GM20431 (cell line): ENCODE measurements at regions not wholly inside any gene's neighbourhood (a gene's known extent, or its start where the extent isn't known, plus 50 kb on each side); places are given as distances from the start of the nearest gene placed in this dataset.

Source experiments
- in situ Hi-C: fragments of 300-500 bp; cut with MseI, MboI; formaldehyde crosslinking; loops from one replicate; pipeline ENCODE4 v1.15.0; 2020; ENCODE audit warnings: low sequenced_read_pairs; ENCODE audit not compliant: unreplicated experiment

DNA sequence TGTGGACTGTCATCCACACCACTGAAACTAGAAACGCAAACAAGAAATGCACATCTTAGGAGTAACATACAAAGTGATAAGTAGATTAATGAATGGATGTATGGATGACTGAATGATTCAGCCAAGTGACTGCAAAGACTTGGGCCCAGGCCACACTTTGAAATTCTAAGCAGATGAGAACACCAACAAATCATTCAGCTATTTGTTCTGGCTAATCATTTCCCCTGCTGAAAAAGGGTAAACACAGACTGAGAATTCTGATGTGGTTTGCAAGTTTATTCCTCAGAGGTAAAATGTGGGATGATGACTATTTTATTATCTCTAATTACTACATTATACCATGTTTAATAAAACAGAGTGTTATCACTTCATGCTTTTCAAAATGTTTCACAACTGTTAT lies 163.2 kb upstream of the ADAMTS16 start:
- in situ Hi-C loops: no loop called here

DNA sequence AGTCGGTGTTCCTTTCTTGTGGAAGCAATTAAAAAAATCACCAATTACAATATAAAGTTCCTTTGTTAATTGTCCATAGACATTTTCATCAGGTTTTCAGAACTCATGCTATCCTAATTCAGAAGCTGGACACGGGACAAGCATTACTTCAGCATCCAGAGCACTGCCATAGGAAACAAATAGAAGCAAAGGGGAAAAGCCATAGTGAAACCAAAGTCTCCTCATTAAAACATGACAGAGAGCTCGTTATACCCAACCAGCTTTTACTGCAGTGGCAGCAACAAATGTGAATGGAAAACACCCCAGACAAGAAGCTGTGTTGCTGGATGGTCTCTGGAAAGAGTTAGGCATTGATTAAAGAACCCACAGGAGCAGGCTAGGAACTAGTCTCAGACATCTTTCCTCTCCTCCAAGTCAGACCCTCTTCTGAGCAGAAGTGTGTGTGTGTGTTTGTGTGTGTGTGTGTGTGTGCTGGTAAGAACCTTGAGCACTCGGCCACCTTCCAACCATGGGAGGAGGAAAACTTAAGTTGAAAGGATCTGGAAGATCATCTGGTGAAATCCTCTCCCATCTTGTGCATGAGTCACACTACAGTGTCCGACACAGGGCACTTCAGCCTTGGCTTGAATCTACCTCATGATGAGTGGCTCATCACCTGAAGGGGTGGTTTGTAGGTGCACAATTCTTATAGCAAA lies 162.6 kb upstream of the ADAMTS16 start:
- in situ Hi-C loops: no loop called here

DNA sequence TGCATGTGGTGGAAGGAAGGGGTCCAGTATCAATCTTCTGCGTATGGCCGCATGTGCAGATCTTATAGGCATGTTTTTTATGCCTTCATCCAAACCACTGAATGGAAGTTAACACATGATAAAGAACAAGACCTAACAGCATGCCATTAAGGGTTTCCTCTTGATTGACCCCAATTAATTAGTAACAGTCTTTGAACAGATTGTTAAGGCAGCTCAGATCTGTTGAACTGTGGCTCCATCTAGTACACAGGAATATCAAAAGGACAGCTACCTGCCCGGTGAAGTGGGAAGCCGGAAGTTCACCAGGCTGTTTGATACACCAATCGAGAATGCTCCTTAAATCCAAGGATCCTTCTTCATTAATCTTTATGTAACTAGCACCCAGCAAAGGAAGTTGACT lies 159.9 kb upstream of the ADAMTS16 start:
- in situ Hi-C loops: no loop called here

DNA sequence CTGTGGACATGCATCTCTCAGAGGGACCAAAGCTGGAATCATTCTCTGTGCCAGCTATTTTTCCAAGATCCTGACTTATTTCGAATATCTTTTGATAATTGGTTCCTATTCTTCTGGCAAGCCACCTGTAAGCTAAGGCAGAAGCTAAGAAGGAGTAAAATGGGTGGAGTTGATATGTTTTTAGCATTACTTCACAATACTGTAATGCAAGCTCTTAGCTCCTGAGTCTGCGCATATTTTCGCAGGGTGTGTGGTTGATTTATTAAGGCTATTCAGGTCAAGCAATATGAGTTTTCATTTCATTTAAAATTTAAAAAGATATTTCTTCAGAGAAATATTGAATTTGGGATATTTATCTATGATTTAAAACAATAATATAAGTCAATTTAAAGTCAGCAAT lies 158.5 kb upstream of the ADAMTS16 start:
- in situ Hi-C loops: no loop called here

DNA sequence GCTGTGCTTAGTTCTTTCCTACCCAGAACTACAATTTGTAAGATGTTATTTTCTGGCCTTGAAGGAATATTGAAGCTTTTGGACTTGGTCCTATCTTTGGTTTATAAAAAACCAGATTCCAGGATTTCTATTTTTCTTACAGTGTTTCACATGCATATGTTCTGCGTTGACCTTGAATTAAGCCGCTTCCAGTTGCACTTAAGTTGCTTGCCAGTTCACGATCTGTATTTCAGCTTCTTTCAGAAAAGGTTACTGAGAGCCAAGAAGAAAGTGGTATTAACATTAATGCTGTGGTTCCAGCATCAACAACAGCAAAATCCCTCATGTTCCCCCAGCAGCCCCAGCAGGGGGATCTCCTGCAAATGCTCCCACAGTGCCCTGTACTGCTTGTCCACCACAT lies 156.4 kb upstream of the ADAMTS16 start:
- in situ Hi-C loops: no loop called here

DNA sequence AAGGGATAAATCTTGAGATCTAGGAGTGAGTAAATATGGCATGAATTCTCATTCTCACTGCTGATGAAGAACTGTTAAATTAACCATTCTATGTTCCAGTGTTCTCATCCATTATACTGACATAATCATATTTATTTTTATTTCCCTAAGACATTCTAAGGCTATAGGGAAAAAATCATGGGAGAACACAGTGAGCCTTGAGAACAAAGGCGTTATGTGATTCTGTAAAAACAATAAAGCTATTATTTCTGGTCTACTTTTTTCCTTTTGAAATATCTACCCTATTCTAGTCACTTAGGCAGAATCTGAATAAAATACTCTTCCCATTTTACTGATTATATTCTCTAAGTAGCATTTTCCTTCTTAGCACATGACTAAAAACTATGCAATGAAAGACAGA lies 155.7 kb upstream of the ADAMTS16 start:
- in situ Hi-C loops: no loop called here

DNA sequence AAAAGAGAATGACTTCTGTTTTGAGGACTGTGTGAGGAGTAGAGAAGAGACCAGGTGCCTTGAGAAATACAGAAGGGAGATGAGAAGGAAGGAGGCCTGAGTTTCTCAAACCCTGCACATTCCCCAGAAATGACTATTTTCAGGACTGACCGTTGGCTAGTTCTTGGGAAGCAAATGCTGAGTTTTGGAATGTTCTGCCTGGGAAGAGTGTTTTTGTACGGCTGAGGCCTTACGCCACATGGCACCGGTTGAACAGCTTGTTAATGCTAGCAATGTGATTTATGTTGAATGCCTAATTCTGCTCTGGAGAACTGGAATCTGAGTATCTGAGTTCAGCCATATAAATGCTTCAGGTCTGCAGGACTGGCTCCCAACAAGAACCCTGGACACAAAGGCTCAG lies 152.7 kb upstream of the ADAMTS16 start:
- in situ Hi-C loops: no loop called here

DNA sequence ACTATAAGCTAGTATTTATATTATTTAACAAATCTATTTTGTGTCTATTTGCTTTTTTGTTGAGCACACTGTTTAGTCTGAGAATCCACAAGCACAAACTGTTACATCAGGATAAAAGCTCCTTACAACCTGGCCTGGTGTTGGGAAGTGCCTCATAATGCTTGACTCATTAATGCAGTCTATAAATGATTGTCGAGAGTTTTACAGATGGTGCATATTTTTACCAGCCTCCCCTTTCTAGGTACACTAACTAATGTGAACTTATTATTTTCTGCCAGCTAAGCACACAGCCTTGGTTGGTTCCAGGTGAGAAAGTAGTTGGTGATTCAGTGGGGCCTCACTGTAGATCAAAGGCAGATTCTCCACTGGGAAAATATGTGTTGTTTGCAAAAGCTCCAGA lies 151.0 kb upstream of the ADAMTS16 start:
- in situ Hi-C loops: no loop called here

DNA sequence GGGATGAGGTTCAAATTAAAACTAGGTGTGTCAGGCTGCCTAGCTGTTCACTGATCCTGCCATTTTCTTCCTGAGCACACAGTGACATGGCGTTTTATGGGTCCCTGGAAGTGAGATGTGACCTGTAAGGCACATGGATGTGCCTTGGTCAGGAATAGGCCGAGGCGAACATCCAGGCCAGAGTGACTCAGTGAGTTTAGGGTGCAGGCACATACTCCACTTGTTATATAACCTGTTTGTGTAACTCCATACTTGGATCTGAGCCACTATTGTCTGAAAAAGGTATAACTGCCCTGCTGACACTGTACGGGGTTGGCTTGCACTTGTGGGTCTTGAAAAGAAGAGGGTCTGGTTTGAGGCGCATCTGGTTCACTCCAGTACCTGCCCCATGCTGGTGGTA lies 150.1 kb upstream of the ADAMTS16 start:
- in situ Hi-C loops: no loop called here

DNA sequence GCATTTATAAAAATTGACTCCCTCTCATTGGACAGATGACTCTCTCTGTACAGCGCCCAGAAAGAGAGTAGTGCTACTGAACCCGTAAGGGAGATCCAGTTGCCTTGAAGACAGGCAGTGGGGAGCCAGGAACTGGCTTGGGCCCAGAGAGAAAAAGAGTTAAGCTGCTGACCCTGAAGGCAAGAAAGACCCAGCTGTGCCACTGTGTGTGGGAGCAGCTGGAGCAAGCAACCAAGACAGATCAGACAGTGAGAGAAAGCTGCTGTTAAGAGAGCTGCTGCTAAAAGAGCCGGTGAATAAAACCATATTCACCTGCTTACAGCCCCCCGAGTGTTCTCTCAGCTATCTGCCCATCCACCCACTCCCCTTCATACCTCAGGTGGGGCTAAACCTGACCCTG lies 149.7 kb upstream of the ADAMTS16 start:
- in situ Hi-C loops: no loop called here

DNA sequence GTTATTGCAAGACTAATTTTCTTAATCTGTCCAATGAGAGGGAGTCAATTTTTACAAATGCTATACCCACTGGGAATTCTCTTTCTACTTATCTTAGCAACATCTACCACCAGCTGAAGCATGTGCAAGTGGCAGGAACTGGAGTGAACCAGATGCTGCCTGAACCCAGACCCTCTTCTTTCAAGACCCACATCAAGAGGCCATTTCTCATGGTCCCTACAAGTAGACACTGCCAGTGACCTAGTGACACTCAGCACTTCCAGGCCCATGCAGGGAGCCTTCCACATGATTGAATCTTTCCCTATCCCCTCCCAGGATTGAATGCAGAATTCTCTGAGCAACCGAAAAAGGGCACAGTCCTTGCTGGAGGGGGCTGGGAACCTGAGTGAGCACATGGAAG lies 148.2 kb upstream of the ADAMTS16 start:
- in situ Hi-C loops: no loop called here

DNA sequence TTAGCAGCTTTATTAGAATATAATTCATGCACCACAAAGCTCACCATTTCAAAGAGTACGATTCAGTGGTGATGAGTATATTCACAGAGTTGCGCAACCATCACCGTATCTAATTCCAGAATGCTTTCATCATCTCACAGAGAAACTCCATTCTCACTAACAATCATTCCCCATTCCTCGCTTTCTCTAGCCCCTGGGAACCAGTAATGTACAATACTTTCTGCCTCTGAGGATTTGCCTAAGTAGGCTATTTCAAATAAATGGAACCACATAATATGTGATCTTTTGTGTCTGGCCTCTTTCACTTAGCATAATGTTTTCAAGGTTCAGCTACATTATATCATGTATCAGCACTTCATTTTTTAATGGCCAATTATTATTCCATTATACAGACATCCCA lies 145.1 kb upstream of the ADAMTS16 start:
- in situ Hi-C loops: no loop called here

DNA sequence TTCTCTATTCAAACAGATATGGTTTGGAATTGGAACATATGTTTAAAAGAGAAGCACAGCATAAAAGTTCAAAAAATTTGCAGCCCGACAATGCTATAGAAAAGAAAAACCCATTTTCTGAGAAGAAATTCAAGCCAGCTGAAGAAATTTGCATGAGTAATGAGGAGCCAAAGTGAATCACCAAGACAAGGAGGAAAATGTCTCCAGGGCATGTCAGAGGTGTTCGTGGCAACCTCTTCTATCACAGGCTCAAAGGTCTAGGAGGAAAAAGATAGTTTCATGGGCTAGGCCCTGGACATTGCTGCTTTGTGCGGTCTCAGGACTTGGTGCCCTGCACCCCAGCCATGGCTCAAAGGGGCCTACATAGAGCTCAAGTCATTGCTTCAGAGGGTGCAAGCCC lies 134.8 kb upstream of the ADAMTS16 start:
- in situ Hi-C loops: no loop called here

DNA sequence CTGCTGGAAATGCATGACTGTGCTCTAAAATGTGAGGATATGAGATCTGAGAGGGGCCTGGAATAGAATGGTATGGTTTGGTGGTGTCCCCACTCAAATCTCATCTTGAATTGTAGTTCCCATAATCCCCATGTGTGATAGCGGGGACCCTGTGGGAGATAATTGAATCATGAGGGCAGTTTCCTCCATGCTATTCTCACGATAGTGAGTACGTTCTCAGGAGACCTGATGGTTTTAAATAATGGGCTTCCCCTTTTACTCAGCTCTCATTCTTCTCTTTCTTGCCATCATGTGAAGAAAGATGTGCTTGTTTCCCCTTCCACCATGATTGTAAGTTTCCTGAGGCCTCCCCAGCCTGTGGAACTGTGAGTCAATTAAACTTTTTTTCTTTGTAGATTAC lies 133.6 kb upstream of the ADAMTS16 start:
- in situ Hi-C loops: no loop called here

DNA sequence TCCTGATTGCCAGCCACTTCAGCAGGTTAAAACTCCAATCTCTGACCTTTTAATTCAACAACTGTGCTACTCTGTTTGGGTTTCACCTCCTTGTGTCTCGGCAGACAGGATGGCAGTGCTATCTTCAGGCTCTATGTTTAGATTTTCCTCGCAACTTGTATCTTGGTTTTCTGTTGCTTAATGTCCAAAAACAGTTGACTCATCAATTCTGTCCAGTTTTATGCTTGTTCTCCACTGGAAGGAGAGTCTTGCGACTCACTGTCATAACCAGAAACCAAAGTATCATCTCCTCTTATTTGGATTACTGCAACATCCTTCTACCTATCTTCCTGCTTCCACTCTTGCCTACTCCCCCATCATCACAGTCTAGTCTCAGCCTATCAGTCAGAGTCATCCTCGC lies 130.9 kb upstream of the ADAMTS16 start:
- in situ Hi-C loops: no loop called here

DNA sequence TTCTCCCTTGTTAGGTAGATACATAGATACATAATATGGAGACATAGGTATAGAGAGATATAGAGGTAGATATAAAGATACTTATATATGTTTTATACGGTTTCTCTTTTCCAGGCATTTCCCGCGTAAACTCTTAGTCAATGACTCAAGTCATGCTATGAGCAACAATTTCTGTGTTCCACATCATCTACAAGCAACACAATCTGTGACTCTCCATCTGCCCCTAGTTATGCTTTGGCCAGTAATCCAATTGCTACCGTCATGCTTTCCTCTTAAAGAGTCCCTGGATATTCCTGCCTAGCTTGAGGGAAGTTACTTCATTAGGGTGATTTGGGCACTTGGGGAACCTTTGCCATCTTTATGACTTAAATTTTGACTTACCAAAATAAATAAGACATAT lies 129.0 kb upstream of the ADAMTS16 start:
- in situ Hi-C loops: no loop called here

DNA sequence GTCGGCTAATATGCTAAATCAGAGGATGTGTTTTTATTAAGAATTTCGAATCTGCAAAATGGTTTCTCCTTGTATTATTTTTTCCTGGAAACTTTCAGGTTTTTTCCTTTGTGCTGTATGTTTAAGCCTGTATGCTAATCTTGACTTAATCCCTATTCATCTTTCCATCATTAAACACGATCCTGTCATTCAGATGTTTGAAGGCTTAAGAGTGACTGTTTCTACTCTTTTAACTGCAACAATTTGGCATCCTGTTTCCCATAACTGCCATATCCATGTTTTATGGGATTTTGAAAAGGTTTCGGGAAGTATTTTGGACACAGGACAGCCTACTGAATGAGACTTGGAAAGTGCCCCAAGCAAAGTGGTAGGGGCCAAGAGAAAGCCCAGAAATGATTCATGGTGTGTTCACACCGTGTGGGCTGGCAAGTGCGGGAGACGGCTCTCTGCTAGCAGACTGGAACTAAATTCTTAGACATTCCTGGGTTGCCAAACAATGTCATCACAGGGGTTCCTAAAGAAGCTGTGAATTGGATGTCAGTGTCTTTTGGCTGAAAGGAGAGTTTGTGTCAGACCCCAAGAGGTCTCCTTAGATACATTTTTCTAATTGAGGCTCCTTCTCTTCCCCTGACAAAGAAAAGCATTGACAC lies 125.4 kb upstream of the ADAMTS16 start:
- in situ Hi-C loops: no loop called here

DNA sequence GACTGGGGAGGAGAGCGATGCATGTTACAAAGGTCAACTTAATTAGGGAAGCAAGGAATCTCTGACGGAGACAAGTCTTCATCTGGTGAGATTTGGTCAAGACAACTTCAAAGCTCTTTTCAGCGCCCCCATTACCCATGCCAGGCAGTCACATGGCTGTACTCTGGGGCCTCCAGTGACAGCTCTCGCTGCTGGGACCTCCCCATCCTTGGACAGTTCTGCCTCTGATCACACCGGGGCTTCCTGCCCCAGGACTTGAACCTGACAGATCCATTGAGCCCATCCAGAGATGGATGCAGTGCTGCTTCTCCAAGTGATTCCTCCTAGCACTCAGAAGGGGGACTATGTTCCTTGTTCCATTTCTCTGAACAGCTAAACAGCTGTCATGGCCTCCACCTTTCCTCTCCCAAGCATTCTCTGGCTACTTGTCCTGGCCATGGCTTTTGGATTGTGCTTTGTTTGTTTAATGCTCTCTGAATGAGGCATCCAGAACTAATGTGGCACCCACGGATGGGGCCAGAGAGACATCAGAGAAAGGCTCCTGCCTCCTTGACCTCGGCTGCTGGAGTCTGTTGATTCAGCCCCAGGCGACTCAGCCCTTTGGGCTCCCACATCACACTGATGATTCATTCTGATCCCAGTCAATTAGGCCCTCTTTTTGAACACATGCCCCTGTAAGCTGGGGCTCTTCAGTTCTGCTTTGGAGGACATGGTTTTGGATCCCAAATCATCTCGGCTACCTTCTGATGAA lies 122.1 kb upstream of the ADAMTS16 start:
- in situ Hi-C loops: no loop called here

DNA sequence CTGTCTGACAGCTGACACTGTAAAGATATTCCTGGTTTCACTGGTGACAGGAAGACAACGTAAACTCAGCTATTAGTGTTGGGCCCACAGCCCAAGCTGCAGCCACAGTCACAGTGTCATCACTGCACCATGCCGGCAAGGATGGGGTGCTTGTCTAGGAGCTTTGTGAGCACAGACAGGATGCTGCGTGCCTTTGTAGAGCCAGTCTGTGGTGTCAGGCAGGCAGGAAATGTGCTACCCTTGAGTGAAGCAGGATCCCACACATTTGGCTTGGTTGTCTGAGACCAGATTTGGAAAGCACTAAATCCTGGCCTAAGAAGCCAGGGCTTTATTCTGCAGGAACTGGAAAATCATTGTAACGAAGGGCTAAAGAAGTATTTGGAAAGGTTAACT lies 121.6 kb upstream of the ADAMTS16 start:
- in situ Hi-C loops: no loop called here

DNA sequence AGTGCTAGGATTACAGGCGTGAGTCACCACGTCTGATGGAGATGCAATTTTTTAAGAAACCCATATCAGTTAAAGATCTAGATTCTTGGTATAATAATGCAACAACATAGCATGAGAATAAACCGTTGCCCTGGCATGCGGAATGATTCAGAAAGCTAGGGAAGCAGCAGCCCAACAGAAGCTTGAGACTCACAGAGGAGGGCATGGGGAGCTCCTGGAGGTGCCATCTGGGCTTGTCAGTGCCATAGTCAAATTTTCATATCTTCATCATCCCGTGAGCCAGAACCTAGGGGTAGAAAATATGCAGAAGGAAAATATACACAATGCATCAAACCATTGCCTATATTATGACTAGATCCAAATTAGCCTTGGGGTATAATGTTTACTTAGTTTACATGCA lies 118.7 kb upstream of the ADAMTS16 start:
- in situ Hi-C loops: no loop called here

DNA sequence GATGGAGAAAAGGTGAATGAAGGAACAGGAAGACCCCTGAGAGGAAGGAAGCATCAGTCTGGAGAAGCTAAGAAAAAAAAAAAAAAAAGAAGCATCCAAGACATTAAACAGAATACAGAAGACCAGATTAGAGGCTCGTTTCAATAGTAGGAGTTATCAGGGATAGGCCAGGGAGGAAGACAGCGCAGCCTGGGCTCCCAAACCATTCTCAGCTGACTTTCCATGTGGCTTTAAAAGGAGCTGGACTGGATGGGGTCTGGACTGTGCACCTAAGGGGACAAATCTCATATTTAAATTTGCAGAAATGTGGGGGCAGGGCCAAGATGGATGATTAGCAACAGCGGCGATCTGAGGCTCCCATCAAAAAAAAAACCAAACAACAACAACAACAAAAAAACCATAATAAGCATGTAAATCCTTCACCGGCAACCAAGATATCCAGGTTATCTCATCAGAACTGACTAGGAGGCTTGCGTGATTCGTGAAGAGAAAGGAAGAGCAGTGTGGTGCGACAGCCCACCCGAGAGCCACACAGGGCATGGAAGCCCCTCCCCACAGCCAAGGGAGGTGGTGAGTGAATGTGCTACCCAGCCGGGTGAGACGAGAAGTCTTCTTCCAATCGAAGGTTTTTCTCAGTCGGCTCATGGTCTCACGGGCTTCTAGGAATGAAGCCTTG lies 114.9 kb upstream of the ADAMTS16 start:
- in situ Hi-C loops: no loop called here
